ENCODE measurements at regions not wholly inside any gene's neighbourhood (a gene's known extent, or its start where the extent isn't known, plus 50 kb on each side); places are given as distances from the start of the nearest gene placed in this dataset.
"Not testable (repeated sequence)": the region's sequence is repeated elsewhere in the genome, so short reads cannot be mapped to it uniquely, and the experiment has no call there.

DNA sequence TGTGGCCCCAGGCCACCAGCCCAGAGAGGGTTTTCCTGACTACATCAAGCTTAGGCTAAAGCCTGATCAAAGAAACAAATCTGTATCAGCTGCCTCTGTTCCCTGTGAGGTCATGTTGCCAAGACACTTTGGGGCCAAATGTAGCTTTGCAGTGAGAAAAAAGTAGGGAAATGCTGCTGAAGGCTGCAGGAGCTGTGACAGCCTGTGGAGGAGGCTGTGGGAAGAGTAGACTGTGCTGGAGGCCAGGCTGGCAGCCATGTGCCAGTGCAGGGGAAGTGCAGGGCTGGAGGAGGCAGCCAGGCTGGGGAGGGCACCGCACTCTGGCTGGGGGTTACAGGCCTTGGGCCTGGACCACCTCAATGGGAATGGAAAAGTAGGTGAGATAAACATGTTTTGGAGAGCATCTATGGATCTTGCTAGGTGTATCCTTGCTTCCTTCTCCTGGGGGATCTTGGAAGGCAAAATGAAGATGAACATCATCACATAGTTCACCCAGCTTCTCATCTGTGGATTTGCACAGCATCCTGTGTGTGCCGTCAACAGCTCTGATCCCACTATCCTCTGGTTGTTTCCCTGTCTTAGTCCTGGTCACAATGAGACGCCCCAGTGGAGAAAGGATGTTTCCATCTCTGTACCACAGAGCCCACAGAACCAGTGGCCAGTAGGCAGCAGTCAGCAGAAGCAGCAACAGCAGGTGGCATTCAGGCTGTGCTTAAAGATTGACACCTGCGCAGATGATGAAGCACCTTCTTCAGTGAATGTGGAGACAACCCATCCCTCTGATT lies 103.8 kb upstream of the COPS8 start:
- DNase-seq: no peak

DNA sequence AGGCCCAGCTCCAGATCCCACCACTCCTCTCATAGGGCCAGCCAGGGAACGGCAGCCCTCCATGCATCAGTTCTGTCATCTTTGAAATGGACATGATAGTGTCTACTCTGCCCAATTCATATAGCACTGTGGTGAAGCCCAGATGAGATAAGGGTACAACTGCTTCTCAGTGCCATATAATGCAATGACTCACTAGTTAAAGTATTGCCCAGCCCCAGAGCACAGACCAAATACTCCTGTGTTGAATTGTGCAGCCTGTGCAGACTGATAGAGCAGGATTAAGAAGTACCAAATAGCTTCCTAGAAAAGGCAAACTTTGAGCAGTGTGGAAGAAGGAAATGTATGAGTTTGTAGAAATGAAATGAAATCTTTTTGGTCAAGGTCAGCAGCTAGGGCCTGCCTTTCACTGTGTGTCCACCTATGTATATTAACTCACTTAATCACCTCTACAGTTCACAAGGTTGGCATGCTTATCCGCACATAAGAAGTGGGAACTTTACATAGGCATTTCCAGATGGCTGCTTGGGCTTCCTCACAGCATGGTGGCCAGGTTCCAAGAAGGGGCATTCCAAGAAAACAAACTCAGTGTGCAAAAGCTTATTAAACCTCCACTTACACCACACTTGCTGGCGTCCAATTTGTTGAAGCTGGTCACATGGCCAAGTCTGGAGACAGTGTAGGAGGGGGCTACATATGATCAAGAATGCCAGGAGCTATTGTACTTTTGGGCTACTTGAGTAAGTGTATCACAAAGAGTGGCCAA lies 102.8 kb upstream of the COPS8 start:
- no peak for DNase-seq

DNA sequence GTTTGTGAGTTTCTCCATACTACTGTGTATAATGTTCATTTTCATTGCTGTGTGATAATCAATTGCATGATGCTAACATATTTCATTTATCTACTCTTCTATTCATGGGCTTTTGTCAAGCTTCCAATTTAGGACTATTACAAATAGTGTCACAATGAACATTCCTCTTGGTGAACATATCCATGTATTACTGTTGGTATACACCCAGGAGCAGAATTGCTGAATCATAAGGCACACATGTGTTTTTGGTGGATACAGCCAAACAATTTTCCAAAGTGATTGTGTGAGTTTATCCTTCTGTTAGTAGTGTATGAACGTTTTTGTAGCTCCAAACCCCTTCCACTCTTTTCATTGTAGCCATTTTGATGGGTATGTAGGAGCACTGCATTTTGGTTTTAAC lies 101.6 kb upstream of the COPS8 start:
- no peak for DNase-seq

DNA sequence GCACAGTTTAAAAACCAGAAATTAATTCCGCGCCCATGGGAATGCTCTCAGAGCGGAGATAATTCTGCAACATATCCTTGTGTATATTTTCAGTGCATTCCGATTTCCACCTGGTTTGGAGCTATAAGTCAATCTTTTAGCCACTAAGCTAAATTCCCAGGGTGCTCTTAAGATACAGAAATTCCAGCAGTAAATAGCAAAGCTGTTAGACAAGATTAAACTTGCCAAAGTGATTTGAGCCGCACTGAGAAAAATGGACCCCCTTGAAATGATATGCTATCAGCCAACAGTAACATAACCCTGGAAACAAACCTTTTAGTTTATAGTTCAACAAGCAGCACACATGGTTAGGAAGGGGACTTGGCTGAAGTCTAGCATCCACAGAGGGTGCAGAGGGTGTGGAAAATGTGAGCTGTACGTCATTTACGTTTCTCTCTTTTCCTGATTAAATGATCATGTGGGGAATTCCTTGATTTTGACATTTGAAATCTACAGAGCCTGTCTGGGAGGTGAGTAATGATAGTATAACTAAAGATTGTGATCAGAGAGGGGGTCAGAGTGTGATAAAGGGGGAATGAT lies 99.8 kb upstream of the COPS8 start:
- DNase-seq: no peak

DNA sequence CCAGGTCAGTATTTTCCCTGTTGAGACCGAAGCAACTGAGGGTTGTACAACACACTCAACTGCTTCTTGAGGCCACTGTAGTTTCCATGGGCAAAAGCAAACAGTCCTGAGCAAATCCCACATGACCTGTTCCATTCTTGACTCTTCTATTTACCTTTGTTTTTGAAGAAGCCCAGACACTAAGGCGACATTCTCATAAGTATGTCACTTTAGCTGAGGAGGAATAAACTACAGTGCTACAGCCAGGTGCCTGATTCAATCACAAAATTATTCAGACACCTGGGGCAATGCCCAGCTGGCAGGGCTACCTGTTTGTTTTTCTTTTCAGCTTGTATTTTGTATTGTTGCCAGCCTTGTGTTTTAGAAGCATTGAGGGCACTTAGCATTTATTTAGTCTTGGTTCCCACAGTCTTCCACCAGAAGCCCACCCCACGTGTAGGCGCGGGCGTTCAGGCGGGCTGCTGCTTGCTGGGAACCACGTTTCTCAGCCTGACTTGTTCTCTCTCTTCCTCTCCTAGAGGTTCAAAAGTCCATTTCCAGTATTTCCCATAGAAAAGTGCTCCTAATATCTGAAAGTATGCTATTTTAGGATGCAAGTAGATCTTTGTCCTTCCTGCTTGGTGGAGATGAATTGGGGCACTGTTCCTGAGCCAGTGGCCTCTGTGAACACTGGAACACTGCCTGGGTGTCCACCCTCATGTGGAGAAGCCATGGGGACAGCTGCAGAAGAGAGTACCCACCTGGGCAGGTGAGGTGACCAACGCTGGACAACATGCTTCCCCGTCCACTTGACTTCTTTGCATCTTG lies 99.0 kb upstream of the COPS8 start:
- DNase-seq: no peak

DNA sequence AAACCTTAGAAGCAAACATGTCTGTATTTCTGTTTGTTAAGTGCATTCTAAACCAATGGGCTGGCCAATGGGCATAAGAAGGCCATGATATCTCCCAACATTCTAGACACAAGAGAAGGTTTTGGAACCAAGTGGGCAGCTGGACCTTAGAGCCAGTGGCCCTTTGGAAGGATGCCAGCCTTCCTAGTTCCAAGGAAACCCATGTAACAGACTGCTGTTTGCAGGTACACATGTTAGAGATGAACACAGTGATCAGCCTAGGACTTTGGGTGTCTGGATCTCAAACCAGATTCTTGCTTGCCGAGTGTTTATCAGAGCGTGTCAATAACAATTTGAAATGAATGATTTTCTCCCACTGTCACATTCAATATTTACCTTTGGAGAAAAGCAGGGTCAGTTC lies 97.5 kb upstream of the COPS8 start:
- no peak for DNase-seq

DNA sequence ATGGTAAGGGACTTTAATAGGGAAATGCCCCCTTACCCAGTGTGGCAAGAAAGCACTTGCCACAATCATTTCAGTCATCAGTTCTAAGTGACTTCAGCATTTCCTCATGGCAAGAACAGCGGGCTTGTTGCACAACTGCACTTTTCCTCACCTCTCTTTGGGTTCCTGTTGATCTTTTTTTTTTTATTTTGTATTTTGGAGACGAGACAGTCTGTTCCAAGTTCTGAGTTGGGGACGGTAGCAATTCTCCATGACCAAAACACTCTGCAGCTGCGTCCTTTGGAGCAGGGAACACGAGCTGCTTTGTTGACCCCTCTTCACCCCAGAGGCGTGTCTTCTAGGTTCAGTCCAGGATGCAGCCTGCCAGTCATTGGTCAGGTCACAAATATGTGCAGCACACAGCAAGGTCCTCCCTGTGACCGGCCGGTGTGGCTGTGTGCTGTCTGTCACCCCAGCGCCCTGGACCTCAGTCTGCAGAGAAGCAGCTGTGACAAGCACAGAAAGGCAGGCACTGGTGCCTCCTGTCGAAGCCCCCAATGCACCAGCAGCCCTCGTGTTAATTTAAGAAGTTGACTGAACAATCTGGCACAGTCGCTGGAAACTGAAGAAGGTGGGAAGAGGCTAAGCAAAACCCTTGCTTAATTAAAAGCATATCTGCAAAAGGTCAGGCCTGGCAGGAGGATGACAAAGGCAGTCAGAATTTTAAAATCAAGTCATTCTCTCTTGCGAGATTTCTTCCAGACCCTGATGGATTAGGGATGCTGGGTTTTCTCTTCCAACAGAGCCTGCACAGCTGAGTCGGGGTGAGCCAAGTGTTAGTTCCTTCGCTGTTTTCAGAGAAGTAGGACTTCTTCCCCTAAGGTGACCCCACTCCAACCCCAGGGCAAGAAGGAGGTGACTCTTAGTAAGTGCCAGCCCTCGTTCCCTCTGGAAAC lies 96.7 kb upstream of the COPS8 start:
- DNase-seq: no peak

DNA sequence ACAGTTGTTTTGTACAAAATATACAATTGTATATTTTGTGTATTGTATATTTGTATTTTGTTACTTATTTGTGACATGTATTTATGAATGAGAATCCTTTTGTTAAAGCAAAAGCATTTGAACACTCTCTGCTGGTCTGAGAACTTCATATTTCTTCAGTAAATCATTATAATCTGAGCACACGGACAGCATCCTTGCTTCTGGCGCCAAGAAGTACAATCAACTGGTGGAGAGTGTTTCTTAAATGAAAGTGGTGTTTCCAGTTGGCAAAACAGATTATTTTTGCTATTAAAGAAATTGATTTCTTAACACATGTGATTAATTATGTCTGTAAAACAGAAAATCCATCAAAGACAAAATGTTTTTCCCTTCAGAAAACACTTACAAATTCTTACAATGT lies 95.1 kb upstream of the COPS8 start:
- DNase-seq: no peak

DNA sequence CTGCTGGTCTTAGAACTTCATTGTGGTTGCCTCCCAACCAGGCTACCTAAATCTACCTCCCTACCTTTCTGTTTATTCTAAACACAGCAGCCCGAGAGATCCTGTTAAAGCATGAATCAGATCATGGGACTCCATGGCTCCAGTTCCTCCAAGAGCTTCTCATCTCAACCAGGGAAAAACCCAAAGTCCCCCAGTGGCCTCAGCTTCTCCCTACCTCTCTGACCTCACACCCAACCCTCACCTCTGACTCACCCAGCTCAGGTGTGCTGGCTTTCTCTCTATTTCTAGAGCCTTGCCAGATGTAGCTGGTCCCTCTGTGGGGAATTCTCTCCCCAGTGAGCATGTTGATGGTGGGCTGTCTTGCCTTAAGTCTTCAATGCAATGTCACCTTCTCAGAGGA lies 93.8 kb upstream of the COPS8 start:
- DNase-seq: no peak

DNA sequence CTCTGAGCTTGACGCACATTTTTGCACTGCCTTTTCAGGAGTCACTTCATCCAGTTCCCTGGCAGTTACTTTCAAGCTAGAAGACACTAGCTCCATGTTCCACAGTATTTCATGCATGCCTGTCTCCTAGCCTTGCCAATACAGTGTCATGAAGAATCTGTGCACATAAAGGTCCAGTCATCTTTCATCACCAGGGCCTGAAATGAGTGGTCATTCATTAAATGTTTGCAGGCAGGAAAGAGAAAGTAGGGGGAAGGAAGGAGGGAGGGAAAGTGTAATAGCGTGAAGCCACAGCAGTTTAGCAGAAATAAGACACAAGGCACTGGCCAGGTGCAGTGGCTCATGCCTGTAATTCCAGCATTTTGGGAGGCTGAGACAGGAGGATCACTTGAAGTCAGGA lies 92.4 kb upstream of the COPS8 start:
- no peak for DNase-seq

DNA sequence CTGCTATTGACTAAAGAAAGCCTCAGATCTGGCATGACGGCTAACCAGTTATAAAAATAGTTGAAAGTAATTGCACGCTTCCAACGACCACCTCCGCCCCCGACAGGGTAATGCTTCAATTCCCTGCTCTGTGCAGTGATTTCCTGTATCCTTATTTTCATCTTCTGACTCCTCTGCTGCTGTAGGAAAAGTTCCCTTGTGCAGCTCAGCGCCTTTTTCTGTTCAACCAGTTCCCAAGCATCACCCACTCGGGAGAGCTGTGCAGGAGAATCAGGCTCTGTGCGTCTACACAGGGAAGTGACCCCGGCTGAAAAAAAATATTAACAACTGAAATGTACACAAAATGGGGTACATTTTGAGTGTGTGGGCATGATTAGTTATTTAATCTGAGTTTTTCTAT lies 91.3 kb upstream of the COPS8 start:
- no peak for DNase-seq

DNA sequence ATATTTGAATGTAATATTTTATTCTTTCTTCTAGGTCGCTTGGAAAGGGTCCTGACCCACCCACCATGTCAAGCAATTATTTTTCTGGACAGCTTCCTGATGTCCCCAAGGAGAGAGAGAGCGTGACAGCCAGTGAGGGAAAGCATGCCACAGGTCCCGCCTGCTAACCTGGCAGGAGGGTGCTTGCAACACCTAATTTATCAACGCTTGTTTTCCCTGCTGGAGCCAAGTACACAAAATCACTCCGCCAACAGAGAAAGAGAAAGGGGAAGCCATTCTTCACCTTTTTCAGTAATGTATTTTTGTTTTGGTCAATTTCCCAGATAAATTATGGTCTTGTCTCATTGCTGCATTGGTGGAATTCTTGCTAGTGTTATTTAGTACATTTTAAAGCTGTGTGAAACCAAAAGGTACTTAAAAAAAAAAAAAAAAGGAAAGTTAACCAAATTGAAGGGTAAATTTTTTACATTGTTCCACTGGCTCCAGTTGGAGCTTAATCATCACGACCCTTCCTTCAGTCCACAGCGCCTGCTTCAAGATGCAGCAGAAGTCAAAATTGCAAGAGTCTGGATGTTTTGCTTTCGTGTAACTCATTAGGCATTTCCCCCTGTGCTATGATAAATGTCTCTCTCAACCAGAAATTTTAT lies 88.5 kb upstream of the COPS8 start:
- no peak for DNase-seq

DNA sequence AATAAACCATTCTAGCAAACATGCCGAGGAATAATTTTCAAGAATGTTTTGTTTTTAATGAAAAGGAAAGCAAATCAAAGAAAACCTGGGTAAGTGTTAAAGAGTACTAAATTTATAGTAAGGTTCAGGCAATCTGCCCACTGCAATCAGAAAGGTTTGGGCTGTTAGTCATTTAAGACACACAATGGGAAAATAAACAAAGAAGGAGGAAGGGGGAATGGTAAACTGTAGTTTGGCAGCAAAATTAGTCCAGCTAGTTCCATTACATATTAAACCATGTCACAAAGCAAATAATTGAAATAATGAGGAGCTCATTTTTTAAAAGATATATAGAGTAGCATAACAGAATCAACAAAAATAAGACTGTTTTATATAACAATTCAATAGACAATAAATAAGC lies 87.5 kb upstream of the COPS8 start:
- no peak for DNase-seq

DNA sequence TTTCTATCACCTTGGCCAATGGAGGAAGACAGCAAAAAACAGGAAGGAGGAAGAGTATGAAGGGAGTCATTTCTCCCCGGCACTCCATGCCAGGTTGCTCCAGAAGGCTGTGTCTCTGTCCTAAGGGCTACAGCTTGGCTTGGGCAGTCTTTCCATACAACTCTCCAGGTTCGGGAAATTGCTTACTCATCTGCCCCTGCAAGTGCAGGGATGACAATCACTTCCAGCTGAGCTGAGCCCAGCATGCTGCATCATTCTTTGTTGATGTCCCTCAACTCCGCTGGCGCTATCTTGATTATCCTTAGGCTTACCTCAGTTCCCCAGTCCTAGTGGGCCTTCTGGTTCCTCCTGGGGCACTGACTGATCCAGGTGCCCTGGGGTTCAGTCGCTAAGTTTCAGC lies 86.9 kb upstream of the COPS8 start:
- no peak for DNase-seq

DNA sequence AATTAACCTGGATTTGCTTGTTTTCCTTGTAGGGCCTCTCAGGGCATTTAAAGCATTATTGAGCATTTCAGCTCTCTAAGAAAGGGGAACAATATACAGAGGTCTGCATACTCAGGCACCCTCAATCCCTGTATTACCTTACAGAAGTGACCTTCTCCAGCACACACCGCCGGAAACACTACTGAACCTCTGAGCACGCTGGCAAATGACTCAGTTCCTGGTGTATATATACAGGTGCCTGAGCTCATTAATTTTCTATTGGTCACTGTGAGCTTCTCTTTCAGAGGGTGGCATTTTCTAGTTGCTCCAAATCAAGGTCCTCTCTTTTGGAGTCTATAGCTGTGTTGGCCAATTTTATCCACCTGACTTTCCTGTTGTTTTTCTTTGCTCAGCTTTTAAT lies 85.2 kb upstream of the COPS8 start:
- DNase-seq: no peak

DNA sequence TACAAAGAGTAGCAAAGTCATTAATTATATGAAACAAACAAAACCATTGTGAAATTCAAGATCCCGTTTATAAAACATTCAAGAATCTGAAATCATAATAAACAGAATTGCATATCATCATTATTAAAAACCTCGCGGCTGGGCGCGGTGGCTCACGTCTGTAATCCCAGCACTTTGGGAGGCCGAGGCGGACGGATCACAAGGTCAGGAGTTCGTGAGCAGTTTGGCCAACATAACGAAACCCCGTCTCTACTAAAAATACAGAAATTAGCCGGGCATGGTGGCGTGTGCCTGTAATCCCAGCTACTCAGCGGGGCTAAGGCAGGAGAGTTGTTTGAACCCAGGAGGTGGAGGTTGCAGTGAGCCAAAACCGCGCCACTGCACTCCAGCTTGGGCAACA lies 80.3 kb upstream of the COPS8 start:
- DNase-seq: not testable (repeated sequence)

DNA sequence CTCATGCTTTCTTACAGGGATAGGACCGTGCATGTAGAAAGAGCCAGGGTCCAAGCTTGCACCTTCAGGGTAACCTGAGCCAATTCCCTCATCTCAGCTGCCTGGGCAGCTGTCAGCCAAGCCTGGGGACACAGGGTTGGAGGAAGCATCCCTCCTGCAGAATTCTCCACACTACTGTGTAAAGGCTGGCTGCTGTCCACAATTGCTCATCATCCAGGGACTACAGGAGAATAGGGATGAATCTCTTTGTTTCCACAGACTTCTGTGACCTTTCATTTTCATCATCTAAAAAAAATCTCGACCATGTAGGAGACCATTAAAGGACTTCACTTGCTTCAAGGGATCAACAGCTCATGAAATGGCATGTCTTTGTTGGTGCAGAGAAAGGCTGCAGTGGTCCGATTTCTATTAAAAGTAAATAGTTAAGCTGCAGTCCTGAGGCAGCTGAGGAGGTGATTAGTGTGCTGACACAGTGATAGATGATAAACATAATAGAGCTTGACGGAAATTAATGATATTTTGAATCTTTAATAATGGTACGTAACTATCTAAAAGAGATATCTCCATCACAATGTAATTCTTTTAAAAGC lies 74.4 kb upstream of the COPS8 start:
- DNase-seq: no peak

DNA sequence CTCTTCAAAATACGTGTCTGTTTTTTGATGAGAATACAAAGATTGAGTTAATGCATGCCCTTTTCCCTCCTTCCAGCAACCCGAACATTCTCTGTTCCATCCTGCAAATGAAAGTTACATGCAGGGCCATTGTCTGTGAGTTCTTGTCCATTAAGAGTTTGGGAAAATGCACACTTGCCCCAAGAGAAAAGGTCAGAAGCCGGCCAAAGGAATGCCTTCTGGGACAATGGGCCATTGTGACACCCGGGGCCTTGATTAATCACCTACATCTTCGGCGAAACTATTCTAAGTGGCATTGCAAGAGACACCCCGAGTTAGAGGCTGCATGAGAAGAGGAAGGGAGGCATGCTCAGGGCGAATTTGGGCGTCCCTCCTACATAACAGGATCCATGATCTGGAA lies 73.7 kb upstream of the COPS8 start:
- DNase-seq: no peak

DNA sequence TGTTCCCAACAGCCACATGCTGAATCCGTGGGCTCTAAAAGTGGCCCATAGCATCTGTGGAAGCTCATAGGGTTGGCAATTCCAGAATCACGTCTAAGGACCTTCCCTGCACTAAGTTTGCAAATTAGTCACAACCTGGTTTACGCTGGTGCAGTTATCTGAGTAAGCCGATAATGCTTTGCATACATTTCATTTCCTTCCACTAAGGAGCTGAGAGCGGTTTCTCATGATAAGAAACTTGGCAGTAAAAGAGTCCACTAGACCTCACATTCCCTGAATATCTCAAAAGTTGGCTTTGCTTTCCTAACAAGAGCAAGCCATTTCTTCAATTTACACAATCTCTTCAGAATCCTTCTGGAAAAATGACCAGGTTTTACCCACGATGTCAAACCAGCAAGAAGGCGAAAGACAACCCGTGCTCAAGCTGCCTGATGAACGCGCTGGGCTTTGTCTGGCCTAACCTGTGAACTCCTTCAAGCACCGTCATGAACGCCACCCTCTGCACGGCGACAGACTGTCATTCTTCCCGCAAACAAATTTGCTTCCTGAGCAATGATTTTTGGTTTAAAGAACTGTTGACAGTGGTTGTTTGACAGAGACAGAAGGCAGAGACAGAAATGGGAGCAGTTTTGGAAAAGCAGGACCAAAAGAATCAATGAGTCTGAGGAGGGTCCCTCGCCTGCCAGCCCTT lies 73.0 kb upstream of the COPS8 start:
- no peak for DNase-seq

DNA sequence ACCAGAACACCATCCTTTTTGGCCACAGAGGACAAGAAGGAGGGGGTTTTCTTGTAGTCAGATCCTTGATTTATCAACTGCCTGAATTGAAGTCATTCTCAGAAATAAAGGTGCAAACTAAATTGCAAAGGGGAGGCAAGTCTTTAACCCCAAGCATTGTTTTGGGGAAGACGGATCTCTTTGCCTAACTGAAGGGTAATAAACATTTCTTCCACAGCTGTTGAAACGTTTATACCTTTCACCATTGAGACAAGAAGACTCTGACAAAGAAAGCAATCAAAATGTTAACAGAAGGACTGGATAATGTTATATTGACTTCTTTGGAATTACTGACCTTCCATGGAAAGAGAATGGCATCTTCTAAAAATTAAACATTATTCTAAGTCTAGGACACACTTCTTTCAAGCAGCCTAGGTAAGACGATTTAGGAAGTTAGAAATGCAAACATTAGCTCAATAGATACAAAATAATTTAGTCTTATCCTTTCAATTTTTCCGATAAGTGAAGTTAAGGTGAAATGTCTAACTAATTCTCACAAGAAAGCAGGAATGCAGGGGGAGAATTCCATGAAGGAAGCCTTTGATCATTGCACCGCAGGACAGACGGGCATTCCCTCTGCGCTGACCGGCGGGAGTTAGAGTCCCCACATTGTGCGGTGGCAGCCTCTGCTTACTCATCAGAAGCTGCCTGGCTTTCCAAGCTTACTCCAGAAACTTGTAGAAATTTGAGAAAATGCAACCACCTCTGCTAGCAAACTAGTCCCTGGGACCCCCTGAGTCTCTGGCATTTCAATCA lies 69.4 kb upstream of the COPS8 start:
- DNase-seq: no peak

All from activated naive CD4-positive, alpha-beta T cell treated with anti-CD3 and anti-CD28 coated beads, Interleukin-2, amount 50 U/mL, for 16 hours (primary cell).